Astrocyte (in vitro differentiated cells and primary cell): ENCODE measurements at regions not wholly inside any gene's neighbourhood (a gene's known extent, or its start where the extent isn't known, plus 50 kb on each side); places are given as distances from the start of the nearest gene placed in this dataset.

Experiments
- CTCF ChIP-seq: IDR thresholded peaks from 2 replicates; pipeline ENCODE4 v1.5.1; 2011; ENCODE audit warnings: low read depth, mild to moderate bottlenecking, inconsistent platforms, low read length, moderate library complexity; ENCODE audit not compliant: insufficient read depth
- EZH2 ChIP-seq: IDR thresholded peaks from 2 replicates; pipeline ENCODE4 v1.6.1; 2012; ENCODE audit warnings: mild to moderate bottlenecking, low read length, inconsistent platforms; ENCODE audit not compliant: insufficient read depth

DNA sequence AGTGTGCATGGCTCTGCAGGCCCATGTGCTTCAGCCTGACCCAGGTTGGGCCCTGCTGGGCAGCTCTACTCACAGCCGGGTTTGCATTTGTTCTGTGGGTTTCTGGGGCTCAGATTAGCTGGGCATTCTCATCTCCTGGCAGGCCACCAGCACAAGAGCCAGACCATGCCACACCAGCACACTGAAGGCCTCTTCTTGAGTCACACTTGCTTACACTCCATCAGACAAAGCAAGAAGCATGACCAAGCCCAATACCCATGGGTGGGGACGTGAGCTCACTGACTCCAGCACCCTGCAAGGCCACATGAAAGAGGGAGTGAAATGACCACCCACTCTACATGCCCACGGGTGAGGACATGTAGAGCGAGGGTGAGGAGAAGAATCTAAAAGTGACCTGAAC, 257.8 kb upstream of the PPP2R2D start:
- no peak for TF ChIP-seq CTCF
- no peak for TF ChIP-seq EZH2
